CD4-positive, alpha-beta T cell treated with Interleukin-4 for 1 hour (primary cell): ENCODE measurements at regions not wholly inside any gene's neighbourhood (a gene's known extent, or its start where the extent isn't known, plus 50 kb on each side); places are given as distances from the start of the nearest gene placed in this dataset.
"Not testable (repeated sequence)": the region's sequence is repeated elsewhere in the genome, so short reads cannot be mapped to it uniquely, and the experiment has no call there.

ENCODE experiments used
- DNase-seq, 2 donors: peaks; one replicate each; pipeline ENCODE4 v3.0.0-alpha.2; 2020 to 2022

- DNase-seq = no peak
These were observed 734.4 kb downstream of the PLA2G4A start for GRCh38 chr1:187563191-187563590.

- DNase-seq = no peak
These were observed 737.6 kb downstream of the PLA2G4A start for GRCh38 chr1:187566354-187566753.

- DNase-seq = no peak
These were observed 739.3 kb downstream of the PLA2G4A start for GRCh38 chr1:187568067-187568466.

DNA sequence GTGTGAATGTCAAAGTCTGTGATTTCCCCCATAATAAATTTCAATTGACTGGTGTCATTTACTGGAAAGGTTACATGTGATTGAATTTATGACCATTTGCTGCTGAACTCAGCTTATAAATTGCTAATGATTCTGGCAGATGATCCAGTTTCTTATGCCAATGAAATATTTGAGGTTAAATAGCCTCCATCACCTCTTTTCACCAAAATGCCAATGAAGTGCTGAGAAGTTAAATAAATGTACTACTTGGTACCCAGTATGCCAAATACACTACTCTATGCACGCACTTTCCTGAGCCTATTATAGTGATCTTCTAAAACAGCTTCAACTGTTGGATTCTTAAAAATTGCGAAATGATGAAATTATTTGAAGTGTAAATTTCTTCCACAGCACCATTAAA, 741.4 kb downstream of the PLA2G4A start:
- DNase-seq = no peak

DNA sequence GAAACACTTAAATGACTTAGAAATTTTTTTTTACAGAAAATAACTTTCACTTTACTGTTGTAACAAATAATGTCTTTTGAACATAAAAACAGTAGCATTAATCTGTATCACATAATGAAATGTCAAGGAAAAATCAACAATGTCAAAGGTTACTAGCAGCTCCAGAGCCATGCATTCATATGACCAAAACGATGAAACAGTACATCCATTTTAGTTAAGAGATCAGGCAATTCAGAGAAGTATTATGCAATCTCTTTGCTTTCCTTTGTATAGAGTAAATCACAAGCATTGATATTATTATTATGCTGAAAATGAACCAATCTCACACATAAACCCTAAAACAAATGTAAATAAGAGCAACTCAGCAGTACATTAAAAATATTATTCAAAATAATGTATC, 748.9 kb downstream of the PLA2G4A start:
- DNase-seq = no peak

DNA sequence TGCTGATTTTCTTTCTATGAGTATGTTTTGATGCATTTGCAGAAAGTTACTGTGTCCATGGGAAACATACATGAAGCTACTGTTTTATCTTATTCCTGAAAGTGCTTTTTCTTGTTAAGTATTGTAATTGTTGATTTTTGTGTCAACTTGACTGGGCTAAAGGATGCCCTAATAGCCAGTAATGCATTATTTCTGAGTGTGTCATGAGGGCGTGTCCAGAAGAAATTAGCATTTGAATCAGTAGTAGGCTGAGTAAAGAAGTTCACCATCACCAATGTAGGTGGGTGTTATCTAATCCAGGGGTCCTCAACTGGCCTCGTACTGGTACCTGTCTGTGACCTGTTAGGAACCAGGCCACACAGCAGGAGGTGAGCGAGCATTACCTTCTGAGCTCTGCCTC, 760.2 kb downstream of the PLA2G4A start:
- DNase-seq = no peak

DNA sequence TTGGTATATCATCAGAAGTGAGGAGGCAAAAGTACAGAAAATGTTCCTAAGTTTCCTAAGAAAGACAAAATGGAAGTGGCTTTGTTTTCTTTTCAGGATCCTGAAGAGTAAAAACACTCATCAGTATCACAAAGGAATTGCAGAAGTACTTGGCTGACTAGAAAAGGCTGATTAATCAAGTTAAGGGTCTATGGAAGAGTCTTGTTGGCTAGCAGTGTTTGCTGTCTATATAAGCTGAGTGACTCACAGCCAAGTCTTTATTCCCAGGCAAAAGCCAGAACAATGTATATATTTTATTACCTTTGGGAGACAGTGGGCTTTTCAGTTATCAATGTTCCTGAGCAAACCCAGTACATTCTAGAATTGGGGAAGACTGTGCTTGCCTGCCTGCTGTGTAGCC, 777.0 kb downstream of the PLA2G4A start:
- DNase-seq = no peak

DNA sequence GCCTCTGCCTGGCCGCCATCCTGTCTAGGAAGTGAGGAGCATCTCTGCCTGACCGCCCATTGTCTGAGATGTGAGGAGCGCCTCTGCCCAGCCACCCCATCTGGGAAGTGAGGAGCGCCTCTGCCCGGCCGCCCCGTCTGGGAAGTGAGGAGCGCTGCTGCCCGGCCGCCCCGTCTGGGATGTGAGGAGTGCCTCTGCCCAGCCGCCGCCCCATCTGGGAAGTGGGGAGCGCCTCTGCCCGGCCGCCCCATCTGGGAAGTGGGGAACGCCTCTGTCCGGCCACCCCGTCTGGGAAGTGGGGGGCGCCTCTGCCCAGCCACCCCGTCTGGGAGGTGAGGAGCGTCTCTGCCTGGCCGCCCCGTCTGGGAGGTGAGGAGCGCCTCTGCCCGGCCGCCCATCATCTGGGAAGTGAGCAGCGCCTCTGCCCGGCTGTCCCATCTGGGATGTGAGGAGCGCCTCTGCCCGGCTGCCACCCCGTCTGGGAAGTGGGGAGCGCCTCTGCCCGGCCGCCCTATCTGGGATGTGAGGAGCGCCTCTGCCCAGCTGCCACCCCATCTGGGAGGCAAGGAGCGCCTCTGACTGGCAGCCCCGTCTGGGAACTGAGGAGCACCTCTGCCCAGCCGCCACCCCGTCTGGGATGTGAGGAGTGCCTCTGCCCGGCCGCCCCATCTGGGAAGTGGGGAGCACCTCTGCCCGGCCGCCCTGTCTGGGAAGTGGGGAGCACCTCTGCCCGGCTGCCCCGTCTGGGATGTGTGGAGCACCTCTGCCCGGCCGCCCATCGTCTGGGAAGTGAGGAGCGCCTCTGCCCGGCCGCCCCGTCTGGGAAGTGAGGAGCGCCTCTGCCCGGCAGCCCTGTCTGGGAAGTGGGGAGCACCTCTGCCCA, 787.3 kb downstream of the PLA2G4A start:
- DNase-seq = not testable (repeated sequence)

DNA sequence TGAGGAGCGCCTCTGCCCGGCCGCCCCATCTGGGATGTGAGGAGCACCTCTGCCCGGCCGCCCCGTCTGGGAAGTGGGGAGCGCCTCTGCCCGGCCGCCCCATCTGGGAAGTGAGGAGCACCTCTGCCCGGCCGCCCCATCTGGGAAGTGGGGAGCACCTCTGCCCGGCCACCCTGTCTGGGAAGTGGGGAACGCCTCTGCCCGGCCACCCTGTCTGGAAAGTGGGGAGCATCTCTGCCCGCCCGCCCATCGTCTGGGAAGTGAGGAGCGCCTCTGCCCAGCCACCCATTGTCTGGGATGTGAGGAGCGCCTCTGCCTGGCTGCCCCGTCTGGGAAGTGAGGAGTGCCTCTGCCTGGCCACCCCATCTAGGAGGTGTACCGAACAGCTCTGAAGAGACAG, 788.1 kb downstream of the PLA2G4A start:
- not testable (repeated sequence) for DNase-seq

DNA sequence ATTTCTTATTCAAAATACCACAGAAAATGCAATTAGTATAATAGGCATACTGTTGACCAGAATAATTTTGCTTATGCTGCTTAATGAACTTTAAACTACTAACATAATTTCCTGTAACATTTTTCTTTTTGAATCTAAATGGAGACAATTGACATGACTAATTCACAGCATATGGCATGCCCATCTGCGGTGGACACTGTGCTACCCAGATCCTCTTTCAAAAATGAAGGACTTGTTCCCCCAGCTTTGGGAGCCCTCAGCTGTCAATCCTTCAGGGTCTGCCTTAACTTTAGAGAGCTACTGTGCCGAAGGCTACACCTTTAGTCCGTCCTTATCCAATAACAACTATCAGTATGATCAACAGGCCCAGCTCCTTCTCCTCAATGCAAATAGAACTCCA, 789.0 kb downstream of the PLA2G4A start:
- DNase-seq = no peak

DNA sequence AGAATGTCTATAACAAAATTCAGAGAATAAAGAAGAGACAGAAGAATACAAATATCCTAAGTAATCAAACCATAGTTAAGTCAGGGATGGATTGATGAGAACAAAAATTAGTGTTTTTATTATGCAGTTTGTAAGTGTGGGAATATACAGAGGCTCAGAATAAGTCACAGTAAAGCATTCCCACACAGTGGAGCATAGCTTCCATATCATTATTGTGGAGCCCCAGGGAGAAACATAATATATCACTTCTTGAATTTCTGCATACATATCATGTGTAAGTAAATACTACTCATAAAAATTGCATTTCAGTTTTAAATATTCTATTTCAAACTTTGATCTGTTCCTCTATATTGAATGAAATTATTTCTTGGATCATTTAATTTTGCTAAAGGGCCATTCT, 790.4 kb downstream of the PLA2G4A start:
- no peak for DNase-seq

DNA sequence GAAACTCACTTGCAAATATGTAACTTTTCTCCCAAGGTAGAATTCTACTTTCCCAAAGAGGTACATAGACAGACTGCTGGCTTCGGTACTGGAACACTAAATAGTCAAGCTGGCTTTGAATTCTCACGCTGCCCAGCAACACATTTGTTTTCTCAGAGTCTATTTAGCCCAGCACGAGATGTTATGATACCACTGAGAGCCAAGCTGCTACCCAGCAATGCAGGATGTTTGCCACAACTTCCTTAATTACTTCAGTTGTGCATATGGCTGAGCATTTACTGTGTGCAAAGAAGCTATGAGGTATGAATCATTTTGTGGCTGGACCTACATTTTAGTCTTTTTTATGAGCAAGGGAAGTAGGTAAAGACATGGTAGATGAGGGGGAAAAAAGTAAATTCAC, 793.2 kb downstream of the PLA2G4A start:
- no peak for DNase-seq

DNA sequence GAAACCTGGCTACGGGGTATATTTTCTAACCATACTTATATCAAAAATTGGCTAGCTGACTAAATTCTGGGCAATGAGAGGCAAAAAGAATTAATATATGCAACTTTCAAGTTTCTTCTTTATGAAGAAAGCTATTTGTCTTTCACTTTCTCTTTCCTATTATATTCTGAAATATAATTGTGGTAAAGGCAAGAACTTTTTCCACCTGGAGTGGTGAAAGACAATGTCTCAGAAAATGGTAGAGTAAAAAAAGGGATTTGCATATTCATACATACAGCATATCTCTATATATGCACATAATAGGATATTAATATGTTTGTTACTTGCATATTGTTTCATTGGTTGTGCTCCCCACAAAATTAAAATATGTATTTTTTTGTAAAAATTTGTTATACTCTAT, 793.8 kb downstream of the PLA2G4A start:
- no peak for DNase-seq

DNA sequence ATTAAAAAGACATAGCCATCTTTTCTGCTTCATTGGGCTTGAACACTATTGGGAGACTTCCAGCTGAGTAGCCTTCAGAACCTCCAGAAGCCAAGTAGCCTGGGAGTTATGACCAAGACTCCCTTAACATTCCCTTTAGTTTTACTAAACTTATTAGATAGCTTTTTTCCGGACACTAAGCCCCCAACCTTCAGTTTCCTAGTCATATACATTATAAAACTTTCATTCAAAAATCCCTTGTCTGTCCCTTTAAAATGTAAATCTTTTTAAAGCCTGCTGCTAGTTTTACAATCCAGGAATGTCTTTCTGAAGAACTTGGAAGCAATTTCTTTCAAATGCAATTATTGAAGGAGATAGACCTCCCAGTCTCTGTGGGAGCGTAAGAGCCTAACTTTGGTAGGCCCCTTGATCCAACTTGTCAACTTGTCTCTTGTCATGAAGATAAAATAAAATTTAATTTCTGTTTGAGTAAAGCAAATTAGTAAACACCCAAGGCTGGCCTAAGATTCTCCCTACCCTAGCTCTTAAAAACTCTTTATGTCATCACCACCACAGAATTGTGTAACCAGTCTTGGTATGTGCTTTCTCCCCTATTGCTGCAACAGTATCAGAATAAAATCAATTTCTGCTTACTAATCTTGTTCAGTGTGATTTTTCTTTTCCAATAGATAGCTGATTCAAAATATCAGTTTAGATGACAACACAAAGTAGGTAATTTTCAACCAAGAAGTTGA, 796.2 kb downstream of the PLA2G4A start:
- no peak for DNase-seq

DNA sequence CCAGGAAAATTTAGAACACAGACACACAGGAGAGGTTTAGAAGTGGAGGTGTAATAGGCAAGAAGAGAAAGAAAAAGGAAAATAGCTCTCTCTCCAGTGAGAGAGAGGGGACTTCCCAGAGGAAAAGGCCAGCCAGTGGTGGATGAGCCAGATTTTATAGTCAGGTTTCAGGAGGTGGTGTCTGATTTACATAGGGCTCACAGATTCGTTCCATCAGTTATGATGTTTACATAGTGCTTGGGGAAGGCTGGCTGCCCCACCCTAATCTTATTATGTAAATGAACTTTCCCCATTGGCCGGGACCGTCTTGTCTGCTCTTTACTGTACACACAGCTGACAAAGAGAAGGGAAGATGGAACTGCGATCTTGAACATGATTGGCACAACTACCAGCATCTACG, 797.3 kb downstream of the PLA2G4A start:
- no peak for DNase-seq

DNA sequence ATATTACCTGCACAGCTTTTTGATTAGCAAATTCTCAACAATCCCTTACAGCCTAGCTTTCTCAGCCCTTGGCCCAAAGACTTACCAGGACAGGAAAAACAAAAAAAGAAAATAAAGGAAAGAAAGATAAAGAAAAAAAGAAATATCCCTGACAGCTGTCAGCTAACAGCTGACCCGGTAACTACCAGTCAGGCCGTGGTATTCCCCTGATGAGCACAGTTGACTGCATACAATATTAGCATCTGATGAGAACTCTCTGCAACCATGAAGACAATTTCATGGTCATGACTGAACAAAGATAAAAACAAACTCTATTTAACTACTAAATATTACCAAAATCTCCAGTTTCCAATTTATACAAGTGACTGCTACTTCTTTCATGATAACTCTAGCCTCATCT, 798.8 kb downstream of the PLA2G4A start:
- DNase-seq = no peak

GRCh38 chr1:187629075-187629474, 800.3 kb downstream of the PLA2G4A start:
- DNase-seq = no peak

GRCh38 chr1:187630653-187631380, 802.1 kb downstream of the PLA2G4A start:
- no peak for DNase-seq

- DNase-seq = no peak
These were observed 802.6 kb downstream of the PLA2G4A start for GRCh38 chr1:187631381-187631675.

- DNase-seq = no peak
These were observed 803.2 kb downstream of the PLA2G4A start for GRCh38 chr1:187631984-187632383.

DNA sequence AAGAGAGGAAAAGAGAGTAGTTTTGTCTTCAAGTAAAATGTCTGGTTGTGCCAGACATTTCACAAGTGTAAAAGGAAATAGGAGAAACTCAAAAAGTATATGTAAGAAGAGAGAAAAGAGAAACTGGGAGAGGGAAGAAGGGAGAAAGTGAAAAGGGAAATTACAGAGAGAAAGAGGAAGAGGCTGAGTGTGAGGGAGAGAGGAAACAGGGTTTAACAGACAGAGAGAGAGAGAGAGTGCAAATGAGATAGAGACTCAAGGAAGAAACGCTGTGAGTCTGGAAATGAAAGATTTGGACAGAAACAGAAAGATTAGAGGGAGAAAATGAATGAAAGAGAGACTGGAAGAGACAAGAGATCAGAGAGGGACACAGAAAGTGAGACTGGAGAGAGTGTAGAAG, 806.2 kb downstream of the PLA2G4A start:
- no peak for DNase-seq

DNA sequence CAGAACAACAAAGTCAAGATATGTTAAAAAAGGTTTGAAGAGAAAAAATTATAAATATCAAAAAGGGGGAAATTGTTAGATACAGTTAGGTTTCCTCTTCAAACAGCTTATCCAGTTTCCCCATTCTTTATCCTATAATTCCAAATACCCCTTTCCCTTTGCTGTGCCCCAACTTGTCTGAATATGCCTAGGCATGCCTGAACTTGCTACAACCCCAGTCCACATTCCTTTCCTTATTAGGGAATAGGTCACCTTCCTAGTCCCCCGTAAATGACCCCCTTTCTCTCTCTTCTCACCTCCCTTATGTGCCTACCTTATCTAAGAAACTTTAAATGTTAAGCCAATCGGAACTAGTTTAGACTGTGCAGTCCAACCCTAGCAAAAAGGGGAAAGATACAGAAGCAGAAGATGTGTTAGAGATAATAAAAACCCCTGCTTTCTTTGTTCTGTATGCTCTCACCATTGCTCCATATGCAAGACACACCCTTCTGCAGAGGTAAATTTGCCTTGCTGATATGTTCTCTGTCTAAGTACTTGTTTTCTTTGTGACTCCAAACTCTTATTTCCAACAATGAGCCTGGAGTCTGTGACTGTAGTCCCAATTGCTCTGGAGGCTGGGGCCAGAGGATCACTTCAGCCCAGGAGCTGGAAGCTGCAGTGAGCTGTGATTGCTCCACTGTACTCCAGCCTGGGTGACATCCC, 810.1 kb downstream of the PLA2G4A start:
- no peak for DNase-seq

GRCh38 chr1:187641015-187641414, 812.3 kb downstream of the PLA2G4A start:
- no peak for DNase-seq
